ENCODE measurements at regions not wholly inside any gene's neighbourhood (a gene's known extent, or its start where the extent isn't known, plus 50 kb on each side); places are given as distances from the start of the nearest gene placed in this dataset.

- Histone ChIP-seq H3K9me3 (no peaks in the 10 kb centered on the region), H3K4me1 (replicated peaks) (peaks cover 5% of the 10 kb centered on the region), H3K4me3 (peak overlapping the region; percentile 40 to 42), H3K36me3 (no peaks in the 10 kb centered on the region), H3K27me3 (replicated peaks; ENCODE audit: insufficient read depth) (no peaks in the 10 kb centered on the region), H3K27ac (peak overlapping the region; percentile 81 to 89)
- TF ChIP-seq POLR2AphosphoS5 (IDR thresholded peaks at IDR 0.05): no peak
- no peak for TF ChIP-seq POLR2A (IDR thresholded peaks at IDR 0.05)
- TF ChIP-seq CTCF (IDR thresholded peaks at IDR 0.05): no peak
- WGBS: 44% methylated on average over 19 of the region's 19 CpGs
- intact Hi-C loops (cut with DNase I): no loop called here
- no peak for DNase-seq (ENCODE audit: low spot score)
Measured at GRCh38 chr14:103259801-103260628, 74.0 kb upstream of the EIF5 start.

GRCh38 chr14:103260629-103261124 lies 73.4 kb upstream of the EIF5 start:
- peak; percentile 64 for DNase-seq (ENCODE audit: low spot score)
- Histone ChIP-seq H3K36me3 (no peaks in the 10 kb centered on the region), H3K9me3 (no peaks in the 10 kb centered on the region), H3K4me1 (replicated peaks) (peaks cover 3% of the 10 kb centered on the region), H3K27me3 (replicated peaks; ENCODE audit: insufficient read depth) (no peaks in the 10 kb centered on the region), H3K4me3 (peak overlapping the region; percentile 40 to 42), H3K27ac (peak overlapping the region; percentile 81 to 89)
- TF ChIP-seq POLR2AphosphoS5 (IDR thresholded peaks at IDR 0.05): peak; percentile 68
- TF ChIP-seq CTCF (IDR thresholded peaks at IDR 0.05): no peak
- intact Hi-C loops (cut with DNase I): no loop called here
- 0% methylated on average over 9 of the region's 9 CpGs for WGBS

- H3K4me1 ChIP-seq (replicated peaks): no peaks in the 10 kb centered on the region
- H3K9me3 ChIP-seq: no peaks in the 10 kb centered on the region
- H3K27ac ChIP-seq: no peak overlapping the region
- no peaks in the 10 kb centered on the region for H3K27me3 ChIP-seq (replicated peaks; ENCODE audit: insufficient read depth)
- DNase-seq (ENCODE audit: low spot score): no peak
- no peak overlapping the region for H3K4me3 ChIP-seq
- 88% methylated on average over 11 of the region's 11 CpGs for WGBS
- intact Hi-C loops (cut with DNase I): no loop called here
- no peak for TF ChIP-seq POLR2A (IDR thresholded peaks at IDR 0.05)
- no peak for TF ChIP-seq CTCF (IDR thresholded peaks at IDR 0.05)
- TF ChIP-seq POLR2AphosphoS5 (IDR thresholded peaks at IDR 0.05): no peak
- no peaks in the 10 kb centered on the region for H3K36me3 ChIP-seq
Measured at GRCh38 chr14:103267226-103267910, 66.7 kb upstream of the EIF5 start.

- intact Hi-C loops (cut with DNase I): no loop called here
- TF ChIP-seq POLR2AphosphoS5 (IDR thresholded peaks at IDR 0.05) (no peak), CTCF (IDR thresholded peaks at IDR 0.05) (no peak), POLR2A (IDR thresholded peaks at IDR 0.05) (no peak)
- Histone ChIP-seq H3K9me3 (no peaks in the 10 kb centered on the region), H3K36me3 (no peaks in the 10 kb centered on the region), H3K4me1 (replicated peaks) (no peaks in the 10 kb centered on the region), H3K27ac (no peak overlapping the region), H3K27me3 (replicated peaks; ENCODE audit: insufficient read depth) (no peaks in the 10 kb centered on the region), H3K4me3 (no peak overlapping the region)
- no peak for DNase-seq (ENCODE audit: low spot score)
- 92% methylated on average over 7 of the region's 7 CpGs for WGBS
Measured at GRCh38 chr14:103271189-103271588, 62.8 kb upstream of the EIF5 start.
